ENCODE measurements at regions not wholly inside any gene's neighbourhood (a gene's known extent, or its start where the extent isn't known, plus 50 kb on each side); places are given as distances from the start of the nearest gene placed in this dataset.

DNA sequence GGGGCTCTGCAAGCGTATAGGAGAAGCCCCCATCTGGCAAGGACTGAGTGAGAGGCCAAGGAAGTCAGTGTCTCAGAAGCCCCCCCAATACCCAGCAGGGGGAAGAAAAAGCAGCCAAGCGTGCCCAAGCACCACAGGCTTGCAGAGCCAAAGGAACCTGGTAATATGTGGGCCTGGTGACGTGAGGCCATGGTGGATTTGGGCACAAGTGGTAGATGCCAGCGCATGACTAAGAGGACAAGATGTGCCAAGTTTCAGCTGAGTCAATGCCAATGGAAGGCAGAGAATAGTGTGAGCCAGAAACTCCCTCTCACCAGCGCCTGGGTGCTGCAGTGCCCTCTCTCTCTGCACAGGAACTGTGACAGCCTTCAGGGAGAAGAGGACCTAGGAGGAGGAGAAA lies 110.0 kb downstream of the QRSL1 start:
- no peak for DNase-seq (ENCODE audit: low read depth)
- H3K4me3 ChIP-seq (ENCODE audit: low read depth, low read length), result no peak overlapping the region
- TF ChIP-seq, protein P1, sequence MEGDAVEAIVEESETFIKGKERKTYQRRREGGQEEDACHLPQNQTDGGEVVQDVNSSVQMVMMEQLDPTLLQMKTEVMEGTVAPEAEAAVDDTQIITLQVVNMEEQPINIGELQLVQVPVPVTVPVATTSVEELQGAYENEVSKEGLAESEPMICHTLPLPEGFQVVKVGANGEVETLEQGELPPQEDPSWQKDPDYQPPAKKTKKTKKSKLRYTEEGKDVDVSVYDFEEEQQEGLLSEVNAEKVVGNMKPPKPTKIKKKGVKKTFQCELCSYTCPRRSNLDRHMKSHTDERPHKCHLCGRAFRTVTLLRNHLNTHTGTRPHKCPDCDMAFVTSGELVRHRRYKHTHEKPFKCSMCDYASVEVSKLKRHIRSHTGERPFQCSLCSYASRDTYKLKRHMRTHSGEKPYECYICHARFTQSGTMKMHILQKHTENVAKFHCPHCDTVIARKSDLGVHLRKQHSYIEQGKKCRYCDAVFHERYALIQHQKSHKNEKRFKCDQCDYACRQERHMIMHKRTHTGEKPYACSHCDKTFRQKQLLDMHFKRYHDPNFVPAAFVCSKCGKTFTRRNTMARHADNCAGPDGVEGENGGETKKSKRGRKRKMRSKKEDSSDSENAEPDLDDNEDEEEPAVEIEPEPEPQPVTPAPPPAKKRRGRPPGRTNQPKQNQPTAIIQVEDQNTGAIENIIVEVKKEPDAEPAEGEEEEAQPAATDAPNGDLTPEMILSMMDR (IDR thresholded peaks at IDR 0.05; ENCODE audit: insufficient read depth, low read length), result no peak

DNA sequence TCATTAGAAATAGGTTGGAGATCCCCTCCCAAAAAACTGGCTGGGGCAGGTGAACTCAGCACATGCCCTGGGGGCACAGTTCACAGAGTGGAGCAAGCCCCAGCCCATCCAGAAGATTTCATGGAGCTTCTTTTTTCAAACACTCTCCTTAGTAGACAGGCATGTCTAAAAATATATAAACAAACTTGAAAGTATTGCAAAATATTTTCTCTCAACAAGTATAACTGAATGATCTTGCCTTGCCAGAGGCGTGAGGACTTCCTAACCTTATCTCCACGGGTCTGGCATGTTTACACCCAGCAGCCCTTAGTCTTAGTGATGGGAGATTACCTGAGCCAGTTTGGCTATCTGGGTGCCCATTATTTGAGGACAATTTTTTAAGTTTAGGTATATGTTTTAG lies 107.1 kb downstream of the QRSL1 start:
- TF ChIP-seq, protein P1 (IDR thresholded peaks at IDR 0.05; ENCODE audit: insufficient read depth, low read length), result no peak
- no peak for DNase-seq (ENCODE audit: low read depth)

DNA sequence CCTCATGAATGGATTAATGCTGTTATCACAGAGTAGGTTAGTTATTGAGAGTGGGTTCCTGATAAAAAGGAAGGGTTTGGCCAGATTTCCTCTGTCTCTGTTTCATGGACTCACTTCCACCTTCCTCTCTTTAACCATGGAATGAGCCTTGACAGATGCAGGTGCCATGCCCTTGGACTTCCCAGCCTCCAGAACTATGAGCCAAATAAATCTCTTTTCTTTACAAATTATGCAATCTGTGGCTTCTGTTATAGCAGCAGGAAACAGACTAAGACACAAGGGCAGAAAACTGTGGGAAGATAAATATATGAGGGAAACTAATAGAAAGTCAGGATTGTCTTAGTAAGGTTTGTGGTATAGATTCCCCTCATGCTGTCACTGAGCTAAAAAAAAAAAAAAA lies 106.5 kb downstream of the QRSL1 start:
- DNase-seq (ENCODE audit: low read depth), result no peak
- TF ChIP-seq, protein P1 (IDR thresholded peaks at IDR 0.05; ENCODE audit: insufficient read depth, low read length), result no peak
- H3K4me3 ChIP-seq (ENCODE audit: low read depth, low read length), result no peak overlapping the region

More for the DNA sequence above, 107.1 kb downstream of the QRSL1 start:
- H3K4me3 ChIP-seq (ENCODE audit: low read depth, low read length), result no peak overlapping the region

DNA sequence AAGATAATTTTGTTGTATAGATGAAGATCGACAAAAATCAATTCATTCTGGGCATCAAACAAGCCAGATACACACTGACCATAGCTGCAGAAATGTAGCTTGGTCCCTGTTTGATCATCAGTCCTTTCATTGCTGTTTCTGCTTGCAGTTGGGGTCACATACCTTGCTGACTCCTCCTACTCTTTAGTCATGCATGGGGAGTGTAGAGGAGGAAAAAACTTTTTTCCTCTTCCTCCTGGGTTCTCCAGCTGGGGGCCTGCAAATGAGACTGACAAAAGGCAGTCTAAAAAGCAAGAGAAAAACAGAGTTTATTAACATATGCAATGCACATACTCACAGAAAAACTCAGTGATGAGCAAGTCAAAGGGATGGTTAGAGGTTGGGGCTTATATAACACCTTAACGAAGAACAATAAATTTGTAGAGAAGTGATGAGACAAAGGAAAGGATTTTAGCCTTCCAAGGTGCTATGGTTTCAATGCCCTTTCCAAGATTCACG lies 105.8 kb downstream of the QRSL1 start:
- TF ChIP-seq, protein P1 (IDR thresholded peaks at IDR 0.05; ENCODE audit: insufficient read depth, low read length), result no peak
- no peak overlapping the region for H3K4me3 ChIP-seq (ENCODE audit: low read depth, low read length)
- no peak for DNase-seq (ENCODE audit: low read depth)

DNA sequence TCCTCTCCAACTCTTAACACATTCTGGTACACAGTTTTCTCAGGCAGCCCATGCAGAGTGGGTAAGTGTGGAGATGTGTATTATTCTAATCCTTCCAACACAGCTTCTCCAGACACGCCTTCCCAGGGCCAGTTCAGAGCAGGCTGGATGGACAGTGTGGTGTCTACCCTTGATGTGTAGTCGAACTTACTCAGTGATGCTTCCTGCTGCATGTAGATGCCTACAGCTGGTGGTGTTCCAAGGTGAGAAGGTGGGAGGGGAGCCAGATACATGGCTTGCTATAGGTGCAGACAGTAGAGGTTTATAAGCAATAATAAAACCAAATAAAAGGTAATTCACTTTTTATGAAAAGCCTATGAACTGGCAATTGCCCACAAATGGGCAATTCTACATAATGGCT lies 104.0 kb downstream of the QRSL1 start:
- TF ChIP-seq, protein P1 (IDR thresholded peaks at IDR 0.05; ENCODE audit: insufficient read depth, low read length), result no peak
- no peak overlapping the region for H3K4me3 ChIP-seq (ENCODE audit: low read depth, low read length)
- DNase-seq (ENCODE audit: low read depth), result no peak

DNA sequence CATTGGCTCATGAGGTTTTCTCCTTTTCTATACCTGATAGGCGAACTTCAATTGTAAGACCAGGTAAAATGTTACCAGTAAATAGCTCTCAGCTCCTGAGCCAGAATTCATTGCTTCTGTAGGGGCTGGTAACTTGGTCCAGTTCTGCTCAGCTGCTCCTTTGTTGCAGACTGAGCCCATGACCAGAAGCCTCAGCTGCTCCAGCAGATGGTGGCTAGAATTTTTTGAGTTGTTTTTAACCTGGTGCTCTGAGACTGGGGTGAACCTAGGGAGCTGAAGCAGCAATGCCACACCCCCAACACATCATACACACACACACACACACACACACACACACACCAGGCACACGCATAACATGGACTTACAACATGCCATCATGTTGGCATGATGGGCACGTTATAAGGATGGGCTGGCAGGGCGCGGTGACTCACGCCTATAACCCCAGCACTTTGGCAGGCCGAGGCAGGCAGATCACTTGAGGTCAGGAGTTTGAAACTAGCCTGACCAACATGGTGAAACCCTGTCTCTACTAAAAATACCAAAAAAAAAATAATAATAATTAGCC lies 103.1 kb downstream of the QRSL1 start:
- DNase-seq (ENCODE audit: low read depth), result no peak
- TF ChIP-seq, protein P1 (IDR thresholded peaks at IDR 0.05; ENCODE audit: insufficient read depth, low read length), result no peak
- H3K4me3 ChIP-seq (ENCODE audit: low read depth, low read length), result no peak overlapping the region

DNA sequence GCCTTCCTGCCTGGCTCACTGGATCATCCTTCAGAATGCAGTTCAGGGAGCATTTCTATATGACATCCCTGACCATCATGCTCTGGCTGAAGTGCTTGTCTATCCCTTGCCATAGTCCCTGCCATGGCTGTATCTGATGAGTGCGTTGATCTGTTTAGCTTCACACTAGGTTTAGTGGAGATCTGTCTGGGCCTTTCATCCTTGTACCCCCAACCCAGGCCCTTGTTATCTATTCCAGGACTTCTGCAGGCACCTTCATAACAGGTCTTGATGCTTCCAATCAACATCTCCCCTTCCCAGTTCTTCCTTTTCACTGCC lies 102.4 kb downstream of the QRSL1 start:
- TF ChIP-seq, protein P1 (IDR thresholded peaks at IDR 0.05; ENCODE audit: insufficient read depth, low read length), result no peak
- DNase-seq (ENCODE audit: low read depth), result no peak
- no peak overlapping the region for H3K4me3 ChIP-seq (ENCODE audit: low read depth, low read length)
